HCT116 (cell line): ENCODE measurements at regions not wholly inside any gene's neighbourhood (a gene's known extent, or its start where the extent isn't known, plus 50 kb on each side); places are given as distances from the start of the nearest gene placed in this dataset.
"Not testable (repeated sequence)": the region's sequence is repeated elsewhere in the genome, so short reads cannot be mapped to it uniquely, and the experiment has no call there.

ENCODE experiments used
- ATAC-seq: fragments of 200-7000 bp; cut with Tn5 transposase; 2 replicates; pipeline ENCODE4 v1.9.1; 2020; ENCODE audit warnings: mild to moderate bottlenecking, moderate library complexity
- BruUV-seq: library from RNA; stranded (reverse); fragments of 400-500 nt; replicated peaks from 2 replicates; lab custom pipeline; 2021; lab: Mats Ljungman, UMichigan
- CTCF ChIA-PET: fragments of 300-600 bp; sonication (Branson Sonifier 250); formaldehyde crosslinking; loops from one replicate; lab custom pipeline; 2021; ENCODE audit warnings: antibody characterized with exemption; lab: Charles Lee
- POLR2A ChIA-PET: fragments of 300-600, 350-600 bp; sonication (Branson Sonifier 250); formaldehyde crosslinking; loops from one replicate; lab custom pipeline; 2021; ENCODE audit warnings: antibody characterized with exemption; lab: Charles Lee
- RAD21 ChIA-PET, 2 experiments: fragments of 300-600 bp; sonication (Branson Sonifier 250); formaldehyde crosslinking; loops; one replicate each; lab custom pipeline; 2023; ENCODE audit warnings: low total read pairs in 2 of 2; ENCODE audit not compliant: uncharacterized antibody in 2 of 2, unreplicated experiment in 2 of 2, low non-redundant PET in 1 of 2; lab: Charles Lee
- DNase-seq: peaks from one replicate; pipeline ENCODE4 v3.0.0-alpha.2; 2010; ENCODE audit warnings: low read depth, low spot score
- H2AFZ ChIP-seq: fragments of 200-600 bp; shearing (Covaris generic), sonication (generic); 2 replicates; pipeline ENCODE4 v1.6.1; 2017; ENCODE audit warnings: low read depth, mixed run types, mixed read lengths, antibody characterized with exemption, low read length; ENCODE audit not compliant: poor library complexity, severe bottlenecking
- H3K27ac ChIP-seq: 2 replicates; pipeline ENCODE4 v1.5.1; 2012; ENCODE audit warnings: low read depth, low read length
- H3K27me3 ChIP-seq: fragments of 200-600 bp; sonication (generic); 2 replicates; pipeline ENCODE4 v1.6.1; 2016; ENCODE audit warnings: mixed run types, low read length, mixed read lengths; ENCODE audit not compliant: insufficient read depth
- H3K36me3 ChIP-seq, 2 experiments: fragments of 200-500 bp in 1 of 2; fragments of 200-600 bp in 1 of 2; sonication (Bioruptor generic) in 1 of 2; sonication (generic) in 1 of 2; 2 replicates each; pipeline versions ENCODE4 v1.5.1 to v1.6.1; 2014 to 2016; ENCODE audit warnings: low read length in 2 of 2, inconsistent platforms in 1 of 2, mixed read lengths in 1 of 2, mixed run types in 1 of 2; ENCODE audit not compliant: insufficient read depth in 2 of 2, control insufficient read depth in 1 of 2
- H3K4me1 ChIP-seq, 2 experiments: fragments of 200-600 bp in 1 of 2; sonication (generic) in 1 of 2; 2 replicates each; pipeline versions ENCODE4 v1.5.1 to v1.6.1; 2012 to 2017; ENCODE audit warnings: low read length in 2 of 2, inconsistent platforms in 1 of 2, mild to moderate bottlenecking in 1 of 2, mixed read lengths in 1 of 2, mixed run types in 1 of 2, moderate library complexity in 1 of 2; ENCODE audit not compliant: insufficient read depth in 2 of 2, control insufficient read depth in 1 of 2
- H3K4me2 ChIP-seq: fragments of 200-600 bp; sonication (generic); 2 replicates; pipeline ENCODE4 v1.6.1; 2017; ENCODE audit warnings: mixed run types, low read length, mixed read lengths
- H3K4me3 ChIP-seq, 2 experiments: fragments of 200-600 bp in 1 of 2; sonication (generic) in 1 of 2; replicated peaks in 1 of 2; 2 replicates each; pipeline ENCODE4 v1.5.1; 2011 to 2016; ENCODE audit warnings: low read length in 2 of 2, control low read depth in 1 of 2, low read depth in 1 of 2, mild to moderate bottlenecking in 1 of 2, mixed read lengths in 1 of 2, mixed run types in 1 of 2
- H3K79me2 ChIP-seq: fragments of 200-600 bp; sonication (generic); 2 replicates; pipeline ENCODE4 v1.6.1; 2017; ENCODE audit warnings: mild to moderate bottlenecking, mixed run types, low read length, moderate library complexity, mixed read lengths; ENCODE audit not compliant: insufficient read depth
- H3K9ac ChIP-seq: fragments of 200-600 bp; sonication (generic); 2 replicates; pipeline ENCODE4 v1.6.1; 2016; ENCODE audit warnings: low read length, mixed read lengths
- H3K9me2 ChIP-seq: fragments of 200-600 bp; sonication (generic), shearing (Covaris generic); 2 replicates; pipeline ENCODE4 v1.6.1; 2017; ENCODE audit warnings: mixed run types, mild to moderate bottlenecking, moderate library complexity; ENCODE audit not compliant: insufficient read depth
- H3K9me3 ChIP-seq, 2 experiments: fragments of 200-500 bp in 1 of 2; fragments of 200-600 bp in 1 of 2; sonication (Bioruptor generic) in 1 of 2; sonication (generic) in 1 of 2; 2 replicates each; pipeline ENCODE4 v1.6.1; 2014 to 2017; ENCODE audit warnings: low read length in 2 of 2, mixed read lengths in 2 of 2, inconsistent platforms in 1 of 2, low read depth in 1 of 2, mild to moderate bottlenecking in 1 of 2, mixed run types in 1 of 2, moderate library complexity in 1 of 2; ENCODE audit not compliant: control insufficient read depth in 1 of 2, insufficient read depth in 1 of 2
- H4K20me1 ChIP-seq: fragments of 200-600 bp; sonication (generic), shearing (Covaris generic); 2 replicates; pipeline ENCODE4 v1.6.1; 2017; ENCODE audit warnings: mixed run types, mild to moderate bottlenecking, moderate library complexity; ENCODE audit not compliant: insufficient read depth
- ATF3 ChIP-seq: IDR thresholded peaks from 2 replicates; pipeline ENCODE4 v1.6.1; 2012
- CBX3 ChIP-seq: IDR thresholded peaks from 2 replicates; pipeline ENCODE4 v1.6.1; 2012; ENCODE audit warnings: low read depth
- ELF1 ChIP-seq: IDR thresholded peaks from 2 replicates; pipeline ENCODE4 v1.6.1; 2012; ENCODE audit warnings: low read depth, borderline replicate concordance
- EZH2 ChIP-seq: fragments of 200-600 bp; sonication (generic); IDR thresholded peaks from 2 replicates; pipeline ENCODE4 v1.6.1; 2017; ENCODE audit warnings: antibody characterized with exemption, mixed run types
- EZH2phosphoT487 ChIP-seq: fragments of 200-600 bp; IDR thresholded peaks from 2 replicates; pipeline ENCODE4 v1.6.1; 2018; ENCODE audit warnings: antibody characterized with exemption, borderline replicate concordance
- FOSL1 ChIP-seq: IDR thresholded peaks from 2 replicates; pipeline ENCODE4 v1.6.1; 2012; ENCODE audit warnings: low read depth
- JUND ChIP-seq: IDR thresholded peaks from 2 replicates; pipeline ENCODE4 v1.6.1; 2012
- POLR2AphosphoS5 ChIP-seq: IDR thresholded peaks from 2 replicates; pipeline ENCODE4 v1.6.1; 2011; ENCODE audit warnings: mild to moderate bottlenecking, low read depth, low read length, moderate library complexity
- RAD21 ChIP-seq: IDR thresholded peaks from 2 replicates; pipeline ENCODE4 v1.6.1; 2012; ENCODE audit warnings: low read depth, mild to moderate bottlenecking
- REST ChIP-seq: IDR thresholded peaks from 2 replicates; pipeline ENCODE4 v1.6.1; 2012; ENCODE audit warnings: low read depth
- SP1 ChIP-seq: IDR thresholded peaks from 2 replicates; pipeline ENCODE4 v1.6.1; 2012; ENCODE audit warnings: low read depth
- ZFX ChIP-seq: fragments of 450-650 bp; IDR thresholded peaks from 2 replicates; pipeline ENCODE4 v1.6.1; 2017
- intact Hi-C: fragments of 100-400 bp; cut with micrococcal nuclease; formaldehyde crosslinking; loops from 2 replicates; pipeline ENCODE4 v1.10.0; 2022
- TF ChIP-seq, protein P1 (sequence below), 3 experiments: fragments of 200-600 bp in 1 of 3; sonication (generic) in 1 of 3; IDR thresholded peaks in 2 of 3; conservative IDR thresholded peaks in 1 of 3; 2 replicates each; pipeline ENCODE4 v1.5.1; 2012 to 2017; ENCODE audit warnings: low read depth in 2 of 3, low read length in 2 of 3, antibody characterized with exemption in 1 of 3, borderline replicate concordance in 1 of 3, control low read depth in 1 of 3, mild to moderate bottlenecking in 1 of 3, mixed read lengths in 1 of 3, mixed run types in 1 of 3, moderate library complexity in 1 of 3; ENCODE audit not compliant: insufficient read depth in 1 of 3

DNA sequence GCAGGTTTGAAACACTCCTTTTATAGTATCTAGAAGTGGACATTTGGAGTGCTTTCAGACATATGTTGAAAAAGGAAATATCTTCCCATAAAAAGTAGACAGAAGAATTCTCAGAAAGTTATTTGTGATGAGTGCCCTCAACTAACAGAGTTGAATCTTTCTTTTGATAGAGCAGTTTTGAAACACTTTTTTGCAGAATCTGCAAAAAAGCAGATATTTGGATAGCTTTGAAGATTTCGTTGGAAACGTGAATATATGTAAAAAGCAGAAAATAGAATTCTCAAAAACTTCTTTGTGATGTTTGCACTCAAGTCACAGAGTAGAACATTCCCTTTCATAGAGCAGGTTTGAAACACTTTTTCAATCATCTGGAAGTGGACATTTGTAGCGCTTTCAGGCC, 676.4 kb upstream of the ZNF337 start:
- ATAC-seq, RAD21 ChIA-PET, intact Hi-C loops: not testable (repeated sequence)

GRCh38 chr20:26354511-26354910, 657.9 kb upstream of the ZNF337 start:
- ChIA-PET CTCF (no interaction called here), RAD21 (no interaction called here), POLR2A (no interaction called here)
- Histone ChIP-seq H3K4me1 (no peaks in the 10 kb centered on the region), H3K9me2 (no peaks in the 10 kb centered on the region), H3K27me3 (no peaks in the 10 kb centered on the region), H2AFZ (no peak overlapping the region), H3K36me3 (no peaks in the 10 kb centered on the region), H4K20me1 (no peaks in the 10 kb centered on the region), H3K9ac (no peak overlapping the region), H3K9me3 (no peaks in the 10 kb centered on the region), H3K4me3 (no peak overlapping the region), H3K4me2 (no peak overlapping the region), H3K27ac (no peak overlapping the region), H3K79me2 (no peaks in the 10 kb centered on the region)
- TF ChIP-seq CBX3: no peak
- TF ChIP-seq SP1: no peak
- TF ChIP-seq JUND: no peak
- TF ChIP-seq, protein P1, sequence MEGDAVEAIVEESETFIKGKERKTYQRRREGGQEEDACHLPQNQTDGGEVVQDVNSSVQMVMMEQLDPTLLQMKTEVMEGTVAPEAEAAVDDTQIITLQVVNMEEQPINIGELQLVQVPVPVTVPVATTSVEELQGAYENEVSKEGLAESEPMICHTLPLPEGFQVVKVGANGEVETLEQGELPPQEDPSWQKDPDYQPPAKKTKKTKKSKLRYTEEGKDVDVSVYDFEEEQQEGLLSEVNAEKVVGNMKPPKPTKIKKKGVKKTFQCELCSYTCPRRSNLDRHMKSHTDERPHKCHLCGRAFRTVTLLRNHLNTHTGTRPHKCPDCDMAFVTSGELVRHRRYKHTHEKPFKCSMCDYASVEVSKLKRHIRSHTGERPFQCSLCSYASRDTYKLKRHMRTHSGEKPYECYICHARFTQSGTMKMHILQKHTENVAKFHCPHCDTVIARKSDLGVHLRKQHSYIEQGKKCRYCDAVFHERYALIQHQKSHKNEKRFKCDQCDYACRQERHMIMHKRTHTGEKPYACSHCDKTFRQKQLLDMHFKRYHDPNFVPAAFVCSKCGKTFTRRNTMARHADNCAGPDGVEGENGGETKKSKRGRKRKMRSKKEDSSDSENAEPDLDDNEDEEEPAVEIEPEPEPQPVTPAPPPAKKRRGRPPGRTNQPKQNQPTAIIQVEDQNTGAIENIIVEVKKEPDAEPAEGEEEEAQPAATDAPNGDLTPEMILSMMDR (IDR thresholded peaks at IDR 0.05 in 2 of 3, conservative IDR thresholded peaks at IDR 0.05 in 1 of 3; ENCODE audit: borderline replicate concordance in 1 of 3, insufficient read depth in 1 of 3, low read depth in 2 of 3, low read length in 2 of 3): no peak
- TF ChIP-seq EZH2phosphoT487: no peak
- TF ChIP-seq RAD21: no peak
- TF ChIP-seq ZFX: no peak
- TF ChIP-seq EZH2: no peak
- no peak for TF ChIP-seq FOSL1
- TF ChIP-seq ELF1: no peak
- no peak for TF ChIP-seq REST
- TF ChIP-seq ATF3: no peak
- TF ChIP-seq POLR2AphosphoS5: no peak
- no TSS peak for BruUV-seq
- intact Hi-C loops: no loop called here
- ATAC-seq: no peak
- no peak for DNase-seq

More for the DNA sequence above, 676.4 kb upstream of the ZNF337 start:
- BruUV-seq, POLR2A ChIA-PET, H3K79me2 ChIP-seq, H3K9me2 ChIP-seq, CTCF ChIA-PET, DNase-seq, H2AFZ ChIP-seq, H3K4me1 ChIP-seq, H4K20me1 ChIP-seq, H3K9ac ChIP-seq, H3K27me3 ChIP-seq, H3K9me3 ChIP-seq, H3K4me2 ChIP-seq, H3K27ac ChIP-seq, H3K4me3 ChIP-seq, H3K36me3 ChIP-seq: not testable (repeated sequence)
